NCI-H345 treated with DMSO at 0.1 percent for 48 hours (cell line): ENCODE measurements at regions not wholly inside any gene's neighbourhood (a gene's known extent, or its start where the extent isn't known, plus 50 kb on each side); places are given as distances from the start of the nearest gene placed in this dataset.
"Not testable (repeated sequence)": the region's sequence is repeated elsewhere in the genome, so short reads cannot be mapped to it uniquely, and the experiment has no call there.

ENCODE experiments used
- DNase-seq: peaks from one replicate; lab custom pipeline; 2025; ENCODE audit not compliant: unreplicated experiment; lab: John Stamatoyannopoulos, UW

- no peak for DNase-seq
These were observed 119.8 kb upstream of the ZBTB40 start for GRCh38 chr1:22331618-22332423.

- no peak for DNase-seq
These were observed 119.3 kb upstream of the ZBTB40 start for GRCh38 chr1:22332424-22332717.

GRCh38 chr1:22332795-22333499 is 118.7 kb upstream of the ZBTB40 start:
- no peak for DNase-seq

- no peak for DNase-seq
These were observed 118.0 kb upstream of the ZBTB40 start for GRCh38 chr1:22333516-22334121.

GRCh38 chr1:22334860-22335550 is 116.6 kb upstream of the ZBTB40 start:
- DNase-seq: no peak

- not testable (repeated sequence) for DNase-seq
These were observed 115.4 kb upstream of the ZBTB40 start for GRCh38 chr1:22336274-22336673.

- DNase-seq: not testable (repeated sequence)
These were observed 114.7 kb upstream of the ZBTB40 start for GRCh38 chr1:22336696-22337545.

- no peak for DNase-seq
These were observed 113.4 kb upstream of the ZBTB40 start for GRCh38 chr1:22338071-22338765.

GRCh38 chr1:22339237-22339636 is 112.4 kb upstream of the ZBTB40 start:
- DNase-seq: no peak

- DNase-seq: no peak
These were observed 111.6 kb upstream of the ZBTB40 start for GRCh38 chr1:22340066-22340465.

GRCh38 chr1:22340873-22341272 is 110.8 kb upstream of the ZBTB40 start:
- DNase-seq: no peak

- no peak for DNase-seq
These were observed 109.7 kb upstream of the ZBTB40 start for GRCh38 chr1:22341791-22342605.

- DNase-seq: no peak
These were observed 108.9 kb upstream of the ZBTB40 start for GRCh38 chr1:22342734-22343191.

- no peak for DNase-seq
These were observed 108.0 kb upstream of the ZBTB40 start for GRCh38 chr1:22343456-22344328.

GRCh38 chr1:22344329-22344630 is 107.4 kb upstream of the ZBTB40 start:
- no peak for DNase-seq

- DNase-seq: no peak
These were observed 106.6 kb upstream of the ZBTB40 start for GRCh38 chr1:22344851-22345560.

- DNase-seq: peak; percentile 17
These were observed 103.5 kb upstream of the ZBTB40 start for GRCh38 chr1:22347854-22348760.
